Adrenal gland (tissue), 9 donors: ENCODE measurements at regions not wholly inside any gene's neighbourhood (a gene's known extent, or its start where the extent isn't known, plus 50 kb on each side); places are given as distances from the start of the nearest gene placed in this dataset.

ENCODE experiments used
- DNase-seq, 7 donors: peaks; one replicate each; pipeline ENCODE4 v3.0.0-alpha.2; 2019 to 2020
- H3K27ac ChIP-seq, 5 donors: fragments of 200-600 bp; sonication (generic) in 4 of 5; 1 replicate in 3 of 5; 2 replicates in 2 of 5; pipeline versions ENCODE4 v1.5.1 to v1.8.0; 2016 to 2020; ENCODE audit warnings: mild to moderate bottlenecking in 1 of 5
- H3K27me3 ChIP-seq: fragments of 200-600 bp; 2 replicates; pipeline ENCODE4 v1.8.0; 2021
- H3K36me3 ChIP-seq, 2 donors: fragments of 200-600 bp; replicated peaks in 1 of 2; 1 replicate in 1 of 2; 2 replicates in 1 of 2; pipeline versions ENCODE4 v1.5.1 to v1.8.0; 2018 to 2022
- H3K4me1 ChIP-seq, 2 donors: fragments of 200-600 bp; replicated peaks in 1 of 2; 1 replicate in 1 of 2; 2 replicates in 1 of 2; pipeline versions ENCODE4 v1.5.1 to v1.8.0; 2018 to 2021
- H3K4me3 ChIP-seq, 4 donors: fragments of 200-600 bp; sonication (generic) in 3 of 4; one replicate each; pipeline ENCODE4 v1.5.1; 2016 to 2018
- H3K9me3 ChIP-seq, 3 donors: fragments of 200-600 bp; sonication (generic) in 1 of 3; replicated peaks in 1 of 3; 1 replicate in 2 of 3; 2 replicates in 1 of 3; pipeline versions ENCODE4 v1.5.1 to v1.8.0; 2016 to 2021
- POLR2A ChIP-seq, 2 donors: fragments of 450-650 bp; IDR thresholded peaks; one replicate each; pipeline ENCODE4 v1.6.1; 2017; ENCODE audit warnings: antibody characterized with exemption in 2 of 2, mild to moderate bottlenecking in 2 of 2, moderate library complexity in 1 of 2
- WGBS, 4 donors: extraction: QIAGEN DNeasy Blood & Tissue Kit in 2 of 4; methylation state at CpG; one replicate each; pipeline versions ENCODE4 v1.1.5 to v1.1.7; 2013 to 2017; 5-methylcytosine and 5-hydroxymethylcytosine counted together
- intact Hi-C, 2 donors: fragments of 100-400 bp; cut with DNase I; formaldehyde crosslinking; loops; one replicate each; pipeline versions ENCODE4 v1.14.1 to v1.15.0; 2022 to 2023
- TF ChIP-seq, protein P1 (sequence below), 6 experiments: fragments of 450-650 bp in 4 of 6; fragments of 200-600 bp in 2 of 6; sonication (generic) in 1 of 6; IDR thresholded peaks; 1 replicate in 5 of 6; 2 replicates in 1 of 6; pipeline versions ENCODE4 v1.5.1 to v1.8.0; 2016 to 2021; ENCODE audit warnings: antibody characterized with exemption in 6 of 6, mild to moderate bottlenecking in 2 of 6, moderate library complexity in 1 of 6
- donor health status: healthy with polysubstance abuse.
- donor health status: Bipolar disorder and iron deficiency.
- donor health status: DM: yes; HTN: yes; CAD: no.
- donor health status: DM: no; HTN: no; CAD: no.
- donor health status: DM: no; HTN: no; CAD: no.

DNA sequence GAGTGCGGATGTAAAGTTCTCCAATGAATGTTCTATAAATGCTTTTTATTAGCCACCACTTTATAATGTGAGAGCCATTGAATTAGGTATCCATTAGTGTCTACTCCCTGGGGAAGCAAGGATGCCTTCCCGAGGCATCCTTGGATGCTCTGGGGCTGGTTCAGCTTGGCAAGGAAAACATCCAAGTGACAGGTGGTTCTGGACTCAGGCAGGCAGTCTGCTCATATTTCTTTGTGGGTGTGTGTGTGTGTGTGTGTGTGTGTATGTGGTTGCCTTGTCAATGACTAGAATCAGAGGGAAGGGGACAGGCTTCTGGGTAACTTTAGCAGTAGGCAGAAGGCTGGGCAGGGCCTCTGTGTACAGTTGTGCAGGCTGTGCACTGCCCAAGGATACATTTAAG lies 149.2 kb downstream of the TSN start:
- intact Hi-C loops = no loop called here
- Histone ChIP-seq H3K4me3 (no peak overlapping the region), H3K9me3 (no peaks in the 10 kb centered on the region), H3K27me3 (no peaks in the 10 kb centered on the region), H3K36me3 (no peaks in the 10 kb centered on the region), H3K4me1 (no peaks in the 10 kb centered on the region), H3K27ac (no peak overlapping the region)
- no peak for TF ChIP-seq POLR2A (IDR thresholded peaks at IDR 0.05)
- TF ChIP-seq, protein P1, sequence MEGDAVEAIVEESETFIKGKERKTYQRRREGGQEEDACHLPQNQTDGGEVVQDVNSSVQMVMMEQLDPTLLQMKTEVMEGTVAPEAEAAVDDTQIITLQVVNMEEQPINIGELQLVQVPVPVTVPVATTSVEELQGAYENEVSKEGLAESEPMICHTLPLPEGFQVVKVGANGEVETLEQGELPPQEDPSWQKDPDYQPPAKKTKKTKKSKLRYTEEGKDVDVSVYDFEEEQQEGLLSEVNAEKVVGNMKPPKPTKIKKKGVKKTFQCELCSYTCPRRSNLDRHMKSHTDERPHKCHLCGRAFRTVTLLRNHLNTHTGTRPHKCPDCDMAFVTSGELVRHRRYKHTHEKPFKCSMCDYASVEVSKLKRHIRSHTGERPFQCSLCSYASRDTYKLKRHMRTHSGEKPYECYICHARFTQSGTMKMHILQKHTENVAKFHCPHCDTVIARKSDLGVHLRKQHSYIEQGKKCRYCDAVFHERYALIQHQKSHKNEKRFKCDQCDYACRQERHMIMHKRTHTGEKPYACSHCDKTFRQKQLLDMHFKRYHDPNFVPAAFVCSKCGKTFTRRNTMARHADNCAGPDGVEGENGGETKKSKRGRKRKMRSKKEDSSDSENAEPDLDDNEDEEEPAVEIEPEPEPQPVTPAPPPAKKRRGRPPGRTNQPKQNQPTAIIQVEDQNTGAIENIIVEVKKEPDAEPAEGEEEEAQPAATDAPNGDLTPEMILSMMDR (IDR thresholded peaks at IDR 0.05) = no peak
- no peak for DNase-seq
- WGBS, 4 donors = 70 to 84% (median 81%) methylated on average over 2 of the region's 2 CpGs

- WGBS, 4 donors = 78 to 83% (median 82%) methylated on average over 7 of the region's 7 CpGs
- H3K27ac ChIP-seq = no peak overlapping the region
- no peaks in the 10 kb centered on the region for H3K36me3 ChIP-seq
- TF ChIP-seq, protein P1 (IDR thresholded peaks at IDR 0.05) = no peak
- no peak for TF ChIP-seq POLR2A (IDR thresholded peaks at IDR 0.05)
- H3K9me3 ChIP-seq = no peaks in the 10 kb centered on the region
- no peak for DNase-seq
- intact Hi-C loops = no loop called here
- H3K4me3 ChIP-seq = no peak overlapping the region
- no peaks in the 10 kb centered on the region for H3K4me1 ChIP-seq
- H3K27me3 ChIP-seq = no peaks in the 10 kb centered on the region
Measured at GRCh38 chr2:121905201-121905600, 149.8 kb downstream of the TSN start.

DNA sequence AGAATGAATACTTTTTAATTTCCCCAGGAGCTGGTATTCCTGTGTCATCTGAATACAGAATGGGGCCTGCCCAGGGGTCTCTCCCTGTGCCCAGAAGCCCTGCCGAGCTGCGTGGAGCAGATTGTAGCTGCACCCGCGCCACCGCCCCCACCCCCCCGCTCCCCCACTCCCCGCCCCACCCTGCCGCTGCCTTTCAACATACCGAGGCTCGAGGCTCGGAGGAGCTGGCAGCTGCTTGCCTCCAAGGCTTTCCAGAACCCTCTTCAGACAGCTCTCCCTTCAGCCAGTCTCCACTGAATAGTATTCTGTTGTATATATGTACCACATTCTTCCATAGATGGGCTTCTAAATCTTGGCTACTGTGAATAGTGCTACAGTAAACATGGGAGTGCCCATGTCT lies 150.7 kb downstream of the TSN start:
- DNase-seq = no peak
- intact Hi-C loops = no loop called here

GRCh38 chr2:121907928-121908327 lies 152.5 kb downstream of the TSN start:
- no peaks in the 10 kb centered on the region for H3K27me3 ChIP-seq
- no peaks in the 10 kb centered on the region for H3K4me1 ChIP-seq
- H3K27ac ChIP-seq = no peak overlapping the region
- TF ChIP-seq POLR2A (IDR thresholded peaks at IDR 0.05) = no peak
- TF ChIP-seq, protein P1 (IDR thresholded peaks at IDR 0.05) = no peak
- intact Hi-C loops = no loop called here
- no peak for DNase-seq
- WGBS, 4 donors = 43 to 63% (median 56%) methylated on average over 8 to 10 of the region's 10 CpGs
- no peak overlapping the region for H3K4me3 ChIP-seq
- no peaks in the 10 kb centered on the region for H3K9me3 ChIP-seq
- H3K36me3 ChIP-seq = no peaks in the 10 kb centered on the region

More for the DNA sequence above, 150.7 kb downstream of the TSN start:
- Histone ChIP-seq H3K4me3 (no peak overlapping the region), H3K36me3 (no peaks in the 10 kb centered on the region), H3K4me1 (no peaks in the 10 kb centered on the region), H3K27ac (no peak overlapping the region), H3K9me3 (no peaks in the 10 kb centered on the region), H3K27me3 (no peaks in the 10 kb centered on the region)
- 67 to 77% (median 74%) methylated on average over 5 to 11 of the region's 11 CpGs for WGBS, 4 donors
- no peak for TF ChIP-seq POLR2A (IDR thresholded peaks at IDR 0.05)
- TF ChIP-seq, protein P1 (IDR thresholded peaks at IDR 0.05) = no peak
